GM12891 (cell line): ENCODE measurements at regions not wholly inside any gene's neighbourhood (a gene's known extent, or its start where the extent isn't known, plus 50 kb on each side); places are given as distances from the start of the nearest gene placed in this dataset.

Source experiments
- POLR2A ChIP-seq: IDR thresholded peaks from 2 replicates; pipeline ENCODE4 v1.6.1; 2011; ENCODE audit warnings: low read depth, low read length, control low read depth
- POLR2AphosphoS5 ChIP-seq: IDR thresholded peaks from 2 replicates; pipeline ENCODE4 v1.6.1; 2011; ENCODE audit warnings: low read depth, low read length, control low read depth
- POU2F2 ChIP-seq: IDR thresholded peaks from 2 replicates; pipeline ENCODE4 v1.6.1; 2011; ENCODE audit warnings: low read depth, mild to moderate bottlenecking, control low read depth, low read length, moderate library complexity
- SPI1 ChIP-seq: IDR thresholded peaks from 2 replicates; pipeline ENCODE4 v1.6.1; 2011; ENCODE audit warnings: low read depth, low read length, control low read depth
- TAF1 ChIP-seq: IDR thresholded peaks from 2 replicates; pipeline ENCODE4 v1.6.1; 2011; ENCODE audit warnings: low read depth, low read length, control low read depth

DNA sequence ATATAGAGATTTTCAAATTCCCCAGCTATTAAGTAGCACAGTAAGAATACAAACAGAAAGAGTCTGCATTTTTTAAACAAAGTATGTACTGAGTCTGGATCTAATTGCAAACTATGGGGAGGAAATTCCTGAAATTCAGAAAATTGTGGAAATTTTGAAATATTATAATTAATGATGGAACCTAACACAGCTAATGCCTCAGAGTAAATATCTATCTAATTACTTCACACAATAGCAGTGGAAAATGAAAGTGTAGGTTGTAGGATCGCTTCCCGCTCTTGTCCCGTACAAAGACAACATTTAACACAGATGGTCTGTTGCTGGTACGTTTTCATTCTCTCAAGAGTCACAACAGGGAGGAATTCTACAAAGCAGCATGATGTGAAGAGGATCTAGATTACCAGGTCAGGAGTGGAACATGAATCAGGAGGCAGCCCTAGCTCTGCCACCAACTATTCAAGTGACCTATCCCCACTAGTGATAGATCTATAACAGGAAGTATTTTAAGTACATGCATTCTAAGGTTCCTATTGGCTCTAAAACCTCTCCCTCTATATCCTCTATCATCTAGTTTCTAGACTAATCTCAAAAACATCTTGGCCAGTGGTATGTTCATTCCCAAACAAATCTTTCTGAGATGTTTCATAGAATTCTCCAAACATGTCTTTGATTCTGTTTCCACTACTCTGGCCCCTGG lies 58.9 kb upstream of the GRAMD2B start:
- TF ChIP-seq POLR2A (no peak), POLR2AphosphoS5 (no peak), TAF1 (no peak), POU2F2 (no peak), SPI1 (no peak)
